OCI-LY3 (cell line): ENCODE measurements at regions not wholly inside any gene's neighbourhood (a gene's known extent, or its start where the extent isn't known, plus 50 kb on each side); places are given as distances from the start of the nearest gene placed in this dataset.

Experiments
- H2AFZ ChIP-seq: fragments of 200-600, 300-600 bp; shearing (Covaris generic); 2 replicates; pipeline ENCODE4 v1.6.0; 2014; ENCODE audit warnings: antibody characterized with exemption, low read depth, low read length
- H3K27ac ChIP-seq: fragments of 200-600, 300-600 bp; sonication (generic); 2 replicates; pipeline ENCODE4 v1.5.1; 2014; ENCODE audit warnings: mild to moderate bottlenecking, low read length, moderate library complexity, mixed read lengths
- H3K27me3 ChIP-seq: fragments of 200-600, 300-600 bp; sonication (generic); 2 replicates; pipeline ENCODE4 v1.6.1; 2014; ENCODE audit warnings: low read depth, low read length, mixed read lengths
- H3K36me3 ChIP-seq: fragments of 200-600, 300-600 bp; sonication (generic); replicated peaks from 2 replicates; pipeline ENCODE3; 2014; ENCODE audit warnings: low read depth, low read length, mixed read lengths
- H3K4me1 ChIP-seq: fragments of 300-600, 200-600 bp; sonication (generic); 2 replicates; pipeline ENCODE4 v1.6.1; 2014; ENCODE audit warnings: low read length, mixed read lengths
- H3K4me2 ChIP-seq: fragments of 200-600, 300-600 bp; sonication (generic); 2 replicates; pipeline ENCODE4 v1.6.1; 2014; ENCODE audit warnings: low read length, mixed read lengths
- H3K4me3 ChIP-seq: fragments of 300-600, 200-600 bp; sonication (generic); 2 replicates; pipeline ENCODE4 v1.5.1; 2014; ENCODE audit warnings: antibody characterized with exemption, mild to moderate bottlenecking, low read length, moderate library complexity
- H3K79me2 ChIP-seq: fragments of 300-600, 200-600 bp; shearing (Covaris generic); 2 replicates; pipeline ENCODE4 v1.6.1; 2014; ENCODE audit warnings: mild to moderate bottlenecking, low read length, mixed read lengths
- H3K9ac ChIP-seq: fragments of 300-600, 200-600 bp; shearing (Covaris generic); 2 replicates; pipeline ENCODE4 v1.6.0; 2014; ENCODE audit warnings: mild to moderate bottlenecking, low read length, moderate library complexity
- H3K9me3 ChIP-seq: fragments of 200-600, 300-600 bp; shearing (Covaris generic); 2 replicates; pipeline ENCODE4 v1.6.1; 2014; ENCODE audit warnings: low read length, mixed read lengths; ENCODE audit not compliant: insufficient read depth
- H4K20me1 ChIP-seq: fragments of 200-600, 300-600 bp; sonication (generic); 2 replicates; pipeline ENCODE4 v1.6.1; 2016; ENCODE audit warnings: low read length, mixed read lengths; ENCODE audit not compliant: insufficient read depth
- EZH2phosphoT487 ChIP-seq: fragments of 200-600 bp; shearing (Covaris generic); IDR thresholded peaks from 2 replicates; pipeline ENCODE4 v1.6.1; 2018; ENCODE audit warnings: antibody characterized with exemption, mixed run types, low read depth
- TF ChIP-seq, protein P1 (sequence below): fragments of 200-600, 300-600 bp; sonication (generic); IDR thresholded peaks from 2 replicates; pipeline ENCODE4 v1.5.1; 2014; ENCODE audit warnings: antibody characterized with exemption, low read length, low read depth

DNA sequence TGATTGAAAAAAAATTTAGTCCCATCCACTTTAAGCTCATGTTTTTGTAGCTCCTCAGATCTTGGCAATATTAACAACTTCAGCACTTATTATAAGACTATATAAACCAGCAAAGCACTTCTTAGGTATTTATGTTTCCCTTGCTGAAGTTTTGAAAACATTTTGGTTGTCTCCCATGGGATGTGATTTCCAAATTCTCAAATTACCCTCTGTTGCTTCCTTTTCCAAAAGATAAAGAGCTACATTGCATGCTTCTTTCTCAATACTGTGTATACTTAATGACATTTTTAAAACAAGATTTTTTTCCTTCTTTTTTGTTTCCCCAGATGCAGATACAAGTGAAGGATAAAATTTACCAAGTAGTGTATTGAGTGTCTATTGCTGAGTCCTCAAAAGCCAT is 567.1 kb downstream of the CSNK1G3 start:
- H3K27me3 ChIP-seq, result no peaks in the 10 kb centered on the region
- H3K36me3 ChIP-seq, result no peaks in the 10 kb centered on the region
- no peak overlapping the region for H3K4me2 ChIP-seq
- no peak overlapping the region for H3K9ac ChIP-seq
- no peaks in the 10 kb centered on the region for H3K9me3 ChIP-seq
- no peaks in the 10 kb centered on the region for H4K20me1 ChIP-seq
- H3K79me2 ChIP-seq, result no peaks in the 10 kb centered on the region
- no peak overlapping the region for H3K27ac ChIP-seq
- H3K4me3 ChIP-seq, result no peak overlapping the region
- no peak for TF ChIP-seq EZH2phosphoT487
- TF ChIP-seq, protein P1, sequence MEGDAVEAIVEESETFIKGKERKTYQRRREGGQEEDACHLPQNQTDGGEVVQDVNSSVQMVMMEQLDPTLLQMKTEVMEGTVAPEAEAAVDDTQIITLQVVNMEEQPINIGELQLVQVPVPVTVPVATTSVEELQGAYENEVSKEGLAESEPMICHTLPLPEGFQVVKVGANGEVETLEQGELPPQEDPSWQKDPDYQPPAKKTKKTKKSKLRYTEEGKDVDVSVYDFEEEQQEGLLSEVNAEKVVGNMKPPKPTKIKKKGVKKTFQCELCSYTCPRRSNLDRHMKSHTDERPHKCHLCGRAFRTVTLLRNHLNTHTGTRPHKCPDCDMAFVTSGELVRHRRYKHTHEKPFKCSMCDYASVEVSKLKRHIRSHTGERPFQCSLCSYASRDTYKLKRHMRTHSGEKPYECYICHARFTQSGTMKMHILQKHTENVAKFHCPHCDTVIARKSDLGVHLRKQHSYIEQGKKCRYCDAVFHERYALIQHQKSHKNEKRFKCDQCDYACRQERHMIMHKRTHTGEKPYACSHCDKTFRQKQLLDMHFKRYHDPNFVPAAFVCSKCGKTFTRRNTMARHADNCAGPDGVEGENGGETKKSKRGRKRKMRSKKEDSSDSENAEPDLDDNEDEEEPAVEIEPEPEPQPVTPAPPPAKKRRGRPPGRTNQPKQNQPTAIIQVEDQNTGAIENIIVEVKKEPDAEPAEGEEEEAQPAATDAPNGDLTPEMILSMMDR, result no peak
- H3K4me1 ChIP-seq, result peaks cover 29% of the 10 kb centered on the region
- H2AFZ ChIP-seq, result no peak overlapping the region

DNA sequence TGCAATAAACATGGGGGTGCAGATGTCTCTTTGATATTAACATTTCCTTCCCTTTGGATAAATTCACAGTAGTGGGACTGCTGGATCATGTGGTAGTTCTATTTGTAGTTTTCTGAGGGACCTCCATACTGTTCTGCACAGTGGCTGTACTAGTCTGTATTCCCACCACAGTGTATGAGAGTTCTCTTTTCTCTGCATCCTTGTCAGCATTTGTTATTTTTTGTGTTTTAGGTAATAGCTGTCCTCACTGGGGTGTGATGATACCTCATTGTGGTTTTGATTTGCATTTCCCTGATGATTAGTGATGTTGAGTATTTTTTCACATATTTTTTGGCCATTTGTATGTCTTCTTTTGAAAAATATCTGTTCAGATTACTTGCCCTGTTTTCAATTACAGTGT is 562.5 kb downstream of the CSNK1G3 start:
- TF ChIP-seq EZH2phosphoT487, result no peak
- TF ChIP-seq, protein P1, result no peak
- H4K20me1 ChIP-seq, result no peaks in the 10 kb centered on the region
- no peaks in the 10 kb centered on the region for H3K79me2 ChIP-seq
- no peaks in the 10 kb centered on the region for H3K36me3 ChIP-seq
- no peak overlapping the region for H3K4me3 ChIP-seq
- no peaks in the 10 kb centered on the region for H3K27me3 ChIP-seq
- no peak overlapping the region for H3K27ac ChIP-seq
- H3K4me1 ChIP-seq, result peaks cover 4% of the 10 kb centered on the region
- no peak overlapping the region for H3K9ac ChIP-seq
- H3K4me2 ChIP-seq, result no peak overlapping the region
- no peaks in the 10 kb centered on the region for H3K9me3 ChIP-seq
- H2AFZ ChIP-seq, result no peak overlapping the region

DNA sequence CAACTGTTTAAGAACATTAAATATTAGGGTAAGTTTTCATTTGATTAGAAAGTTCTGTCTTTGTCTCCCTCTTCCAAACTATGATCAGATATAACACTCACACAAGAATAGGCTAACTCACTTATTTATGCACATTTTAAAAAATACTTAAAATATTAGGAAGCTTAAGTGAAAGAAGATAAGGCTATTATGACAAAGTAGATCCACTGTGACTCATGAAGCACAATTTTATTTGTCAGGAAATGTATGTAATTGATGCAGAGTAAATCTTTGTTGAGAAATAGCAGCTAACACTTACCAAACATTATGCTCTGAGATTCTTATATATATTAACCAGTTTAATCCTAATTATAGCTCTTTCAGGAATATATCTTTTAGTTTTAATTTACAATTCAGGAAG is 560.6 kb downstream of the CSNK1G3 start:
- no peak for TF ChIP-seq EZH2phosphoT487
- TF ChIP-seq, protein P1, result no peak
- H2AFZ ChIP-seq, result no peak overlapping the region
- no peak overlapping the region for H3K4me3 ChIP-seq
- H3K9ac ChIP-seq, result no peak overlapping the region
- H3K4me2 ChIP-seq, result no peak overlapping the region
- no peaks in the 10 kb centered on the region for H3K79me2 ChIP-seq
- H3K36me3 ChIP-seq, result no peaks in the 10 kb centered on the region
- H3K4me1 ChIP-seq, result no peaks in the 10 kb centered on the region
- H4K20me1 ChIP-seq, result no peaks in the 10 kb centered on the region
- no peaks in the 10 kb centered on the region for H3K27me3 ChIP-seq
- H3K27ac ChIP-seq, result no peak overlapping the region
- H3K9me3 ChIP-seq, result no peaks in the 10 kb centered on the region

DNA sequence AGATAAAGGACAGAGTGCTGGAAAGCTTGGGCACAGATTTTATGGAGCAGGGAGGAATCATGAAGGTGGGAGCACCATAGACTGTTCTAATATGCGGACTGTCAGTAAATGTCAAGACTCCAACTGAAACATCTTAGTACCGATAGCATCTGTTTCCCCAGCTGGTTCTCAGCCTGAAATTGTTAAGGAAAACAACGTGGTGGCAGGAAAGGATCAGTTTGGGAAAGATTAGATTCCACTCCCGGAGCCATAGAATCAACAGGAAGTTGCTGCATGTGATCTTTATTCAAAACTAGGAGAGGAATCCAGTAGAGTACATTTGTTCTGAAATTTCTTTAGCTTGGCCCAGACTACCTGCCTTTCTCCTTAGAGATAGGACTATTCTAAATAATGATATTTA is 559.1 kb downstream of the CSNK1G3 start:
- Histone ChIP-seq H4K20me1 (no peaks in the 10 kb centered on the region), H3K4me2 (no peak overlapping the region)

More for the DNA sequence above, 559.1 kb downstream of the CSNK1G3 start:
- Histone ChIP-seq H2AFZ (no peak overlapping the region), H3K27ac (no peak overlapping the region), H3K79me2 (no peaks in the 10 kb centered on the region), H3K9ac (no peak overlapping the region), H3K36me3 (no peaks in the 10 kb centered on the region), H3K4me1 (no peaks in the 10 kb centered on the region), H3K9me3 (no peaks in the 10 kb centered on the region), H3K27me3 (no peaks in the 10 kb centered on the region), H3K4me3 (no peak overlapping the region)
- TF ChIP-seq, protein P1, result no peak
- no peak for TF ChIP-seq EZH2phosphoT487
